Gastroesophageal sphincter (tissue), 3 donors: ENCODE measurements at regions not wholly inside any gene's neighbourhood (a gene's known extent, or its start where the extent isn't known, plus 50 kb on each side); places are given as distances from the start of the nearest gene placed in this dataset.

Experiments used
- CTCF ChIP-seq, 4 experiments: fragments of 200-600 bp in 2 of 4; fragments of 450-650 bp in 2 of 4; sonication (generic) in 1 of 4; IDR thresholded peaks; one replicate each; pipeline ENCODE4 v1.5.1; 2017 to 2019; ENCODE audit warnings: antibody characterized with exemption in 4 of 4, mild to moderate bottlenecking in 2 of 4, moderate library complexity in 2 of 4
- EP300 ChIP-seq: sonication (generic); formaldehyde crosslinking; IDR thresholded peaks from one replicate; pipeline ENCODE4 v1.6.1; 2017; ENCODE audit warnings: antibody characterized with exemption, mild to moderate bottlenecking
- POLR2A ChIP-seq, 2 donors: fragments of 450-650 bp; IDR thresholded peaks; one replicate each; pipeline ENCODE4 v1.6.1; 2017; ENCODE audit warnings: antibody characterized with exemption in 2 of 2, mild to moderate bottlenecking in 2 of 2, moderate library complexity in 1 of 2

GRCh38 chr4:53712408-53713020 is 121.2 kb upstream of the LNX1 start:
- TF ChIP-seq POLR2A (IDR thresholded peaks at IDR 0.05) (no peak), CTCF (IDR thresholded peaks at IDR 0.05) (no peak), EP300 (no peak)
